SK-N-MC (cell line): ENCODE measurements at regions not wholly inside any gene's neighbourhood (a gene's known extent, or its start where the extent isn't known, plus 50 kb on each side); places are given as distances from the start of the nearest gene placed in this dataset.

ENCODE experiments used
- EZH2 ChIP-seq: fragments of 200-600 bp; sonication (generic); IDR thresholded peaks from one replicate; pipeline ENCODE4 v1.6.1; 2017; ENCODE audit warnings: antibody characterized with exemption
- FOXP2 ChIP-seq: optimal IDR thresholded peaks from 2 replicates; pipeline ENCODE3; 2011; ENCODE audit warnings: mild to moderate bottlenecking, moderate library complexity; ENCODE audit not compliant: insufficient read depth; ENCODE audit errors: extremely low read length, control extremely low read depth
- POLR2AphosphoS5 ChIP-seq: IDR thresholded peaks from 2 replicates; pipeline ENCODE4 v1.6.1; 2012; ENCODE audit warnings: mild to moderate bottlenecking, low read depth, low read length, borderline replicate concordance

GRCh38 chr11:116366980-116367645 lies 405.7 kb downstream of the BUD13 start:
- TF ChIP-seq POLR2AphosphoS5: no peak
- TF ChIP-seq EZH2: no peak
- TF ChIP-seq FOXP2: no peak
